ENCODE measurements at regions not wholly inside any gene's neighbourhood (a gene's known extent, or its start where the extent isn't known, plus 50 kb on each side); places are given as distances from the start of the nearest gene placed in this dataset.

DNA sequence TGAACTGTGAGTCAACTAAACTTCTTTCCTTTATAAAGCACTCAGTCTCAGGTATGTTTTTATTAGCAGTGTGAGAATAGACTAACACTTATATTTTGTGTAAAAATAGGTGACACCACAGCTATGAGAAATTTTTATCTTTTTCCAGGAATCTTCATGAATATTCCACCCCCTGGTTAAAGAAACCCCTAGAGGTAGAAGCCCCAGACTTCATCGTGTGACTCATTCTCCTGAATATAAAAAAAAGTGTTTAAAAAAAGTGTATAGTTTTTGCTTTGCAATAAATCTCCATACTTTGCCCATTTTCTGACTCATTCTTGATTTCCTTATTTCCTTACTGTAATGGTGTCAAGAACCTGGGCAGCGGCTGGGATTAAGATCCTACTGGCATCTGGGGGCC, 667.6 kb upstream of the CELF2 start:
- Histone ChIP-seq H3K4me2 (no peak overlapping the region), H4K20me1 (ENCODE audit: low read depth) (no peaks in the 10 kb centered on the region), H3K9me3 (ENCODE audit: low read depth) (no peaks in the 10 kb centered on the region), H3K79me2 (ENCODE audit: low read depth) (no peaks in the 10 kb centered on the region), H3F3A (ENCODE audit: low read depth) (peaks cover 15% of the 10 kb centered on the region), H3K27me3 (no peaks in the 10 kb centered on the region), H2AFZ (replicated peaks) (no peak overlapping the region), H3K4me1 (peaks cover 22% of the 10 kb centered on the region), H3K9ac (no peak overlapping the region), H3K4me3 (no peak overlapping the region), H3K36me3 (no peaks in the 10 kb centered on the region), H3K27ac (no peak overlapping the region)
- H3K36me3 Mint-ChIP-seq: no peaks in the 10 kb centered on the region
- no peak for DNase-seq (ENCODE audit: low spot score)
- no peak overlapping the region for H3K4me3 Mint-ChIP-seq
- no peaks in the 10 kb centered on the region for H3K27me3 Mint-ChIP-seq (ENCODE audit: insufficient read depth, low read depth)
- no peak overlapping the region for H3K27ac Mint-ChIP-seq
- TF ChIP-seq CTCF (IDR thresholded peaks at IDR 0.05) (no peak), EZH2phosphoT487 (IDR thresholded peaks at IDR 0.05) (no peak), EZH2 (IDR thresholded peaks at IDR 0.05) (no peak)
- no peaks in the 10 kb centered on the region for H3K9me3 Mint-ChIP-seq
- H3K4me1 Mint-ChIP-seq: peaks cover 15% of the 10 kb centered on the region

DNA sequence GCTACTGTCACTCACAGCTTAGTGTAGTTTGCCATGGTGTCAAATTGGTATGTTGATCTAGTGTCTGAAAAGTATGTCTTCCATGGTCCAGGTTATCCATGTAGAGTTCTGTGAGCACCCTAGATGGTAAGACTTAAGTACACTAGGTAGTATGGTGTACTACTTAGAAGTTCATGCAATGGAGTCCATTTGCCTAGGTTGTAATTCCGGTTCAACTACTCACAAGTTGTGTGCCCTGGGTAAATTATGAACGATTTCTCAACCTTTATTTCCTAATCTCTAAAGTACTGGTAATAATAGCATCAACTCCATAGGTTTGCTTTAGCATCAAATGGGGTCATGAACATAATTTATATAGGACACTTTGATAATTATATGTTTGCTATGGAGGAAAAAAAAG, 666.2 kb upstream of the CELF2 start:
- H3K9me3 ChIP-seq (ENCODE audit: low read depth): no peaks in the 10 kb centered on the region
- H3F3A ChIP-seq (ENCODE audit: low read depth): peaks cover 15% of the 10 kb centered on the region
- no peaks in the 10 kb centered on the region for H3K79me2 ChIP-seq (ENCODE audit: low read depth)
- no peaks in the 10 kb centered on the region for H4K20me1 ChIP-seq (ENCODE audit: low read depth)
- H3K36me3 Mint-ChIP-seq: no peaks in the 10 kb centered on the region
- H3K9ac ChIP-seq: no peak overlapping the region
- no peak overlapping the region for H3K27ac ChIP-seq
- H3K27me3 Mint-ChIP-seq (ENCODE audit: insufficient read depth, low read depth): no peaks in the 10 kb centered on the region
- no peak overlapping the region for H3K4me3 ChIP-seq
- peaks cover 12% of the 10 kb centered on the region for H3K4me1 Mint-ChIP-seq
- no peaks in the 10 kb centered on the region for H3K36me3 ChIP-seq
- no peak overlapping the region for H3K27ac Mint-ChIP-seq
- H3K27me3 ChIP-seq: no peaks in the 10 kb centered on the region
- peaks cover 22% of the 10 kb centered on the region for H3K4me1 ChIP-seq
- H3K4me2 ChIP-seq: no peak overlapping the region
- H3K9me3 Mint-ChIP-seq: no peaks in the 10 kb centered on the region
- DNase-seq (ENCODE audit: low spot score): no peak
- no peak overlapping the region for H3K4me3 Mint-ChIP-seq
- TF ChIP-seq CTCF (IDR thresholded peaks at IDR 0.05) (no peak), EZH2phosphoT487 (IDR thresholded peaks at IDR 0.05) (no peak), EZH2 (IDR thresholded peaks at IDR 0.05) (no peak)
- H2AFZ ChIP-seq (replicated peaks): no peak overlapping the region

DNA sequence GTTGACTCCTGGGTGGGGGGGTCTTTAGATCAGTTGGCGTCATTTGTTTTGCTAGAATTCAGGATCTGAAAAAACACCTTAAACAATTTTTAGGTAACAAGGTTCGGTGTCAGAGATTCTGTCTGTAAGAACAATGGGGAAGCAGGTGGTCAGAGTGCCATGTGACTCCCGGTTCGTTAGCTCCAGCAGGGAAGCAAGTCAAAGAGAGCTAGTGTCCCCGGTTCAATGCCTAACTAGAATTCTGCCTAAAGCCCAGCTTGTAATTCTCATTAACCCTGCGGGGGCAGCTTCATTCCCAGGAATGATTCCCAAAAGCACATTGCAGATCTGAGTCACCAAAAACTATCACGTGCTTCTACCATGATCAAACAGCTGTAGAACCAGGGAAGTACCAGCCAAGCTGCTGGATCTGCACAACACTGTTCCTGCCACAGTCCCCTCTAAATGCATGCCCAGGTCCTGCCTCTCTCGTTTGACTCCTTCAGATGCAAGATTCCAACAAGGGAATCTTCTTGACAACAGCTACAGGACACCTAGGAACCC, 664.3 kb upstream of the CELF2 start:
- no peaks in the 10 kb centered on the region for H3K36me3 Mint-ChIP-seq
- no peaks in the 10 kb centered on the region for H3K36me3 ChIP-seq
- H3K4me1 ChIP-seq: peaks cover 15% of the 10 kb centered on the region
- H3K4me1 Mint-ChIP-seq: peaks cover 12% of the 10 kb centered on the region
- H3K9me3 ChIP-seq (ENCODE audit: low read depth): no peaks in the 10 kb centered on the region
- TF ChIP-seq EZH2 (IDR thresholded peaks at IDR 0.05) (no peak), CTCF (IDR thresholded peaks at IDR 0.05) (no peak), EZH2phosphoT487 (IDR thresholded peaks at IDR 0.05) (no peak)
- H3K4me3 ChIP-seq: no peak overlapping the region
- H2AFZ ChIP-seq (replicated peaks): peak overlapping the region; percentile 85
- no peaks in the 10 kb centered on the region for H3K9me3 Mint-ChIP-seq
- no peak overlapping the region for H3K27ac ChIP-seq
- no peak overlapping the region for H3K4me2 ChIP-seq
- H3K27ac Mint-ChIP-seq: no peak overlapping the region
- no peaks in the 10 kb centered on the region for H3K27me3 Mint-ChIP-seq (ENCODE audit: insufficient read depth, low read depth)
- H3K79me2 ChIP-seq (ENCODE audit: low read depth): no peaks in the 10 kb centered on the region
- H3F3A ChIP-seq (ENCODE audit: low read depth): peaks cover 15% of the 10 kb centered on the region
- no peak overlapping the region for H3K4me3 Mint-ChIP-seq
- no peak overlapping the region for H3K9ac ChIP-seq
- H3K27me3 ChIP-seq: no peaks in the 10 kb centered on the region
- H4K20me1 ChIP-seq (ENCODE audit: low read depth): no peaks in the 10 kb centered on the region
- DNase-seq (ENCODE audit: low spot score): peak; percentile 50

Measured in neural progenitor cell (in vitro differentiated cells).